COR-L47 (cell line): ENCODE measurements at regions not wholly inside any gene's neighbourhood (a gene's known extent, or its start where the extent isn't known, plus 50 kb on each side); places are given as distances from the start of the nearest gene placed in this dataset.
"Not testable (repeated sequence)": the region's sequence is repeated elsewhere in the genome, so short reads cannot be mapped to it uniquely, and the experiment has no call there.

Experiments used
- DNase-seq: peaks from one replicate; lab custom pipeline; 2025; lab: John Stamatoyannopoulos, UW

GRCh38 chr14:34381304-34381703 is 80.7 kb downstream of the SPTSSA start:
- DNase-seq = not testable (repeated sequence)

- no peak for DNase-seq
Observed at GRCh38 chr14:34380471-34380845, 81.6 kb downstream of the SPTSSA start.

- DNase-seq = no peak
Observed at GRCh38 chr14:34379816-34380470, 82.1 kb downstream of the SPTSSA start.

- DNase-seq = no peak
Observed at GRCh38 chr14:34376649-34377267, 85.3 kb downstream of the SPTSSA start.

- no peak for DNase-seq
Observed at GRCh38 chr14:34374998-34375740, 86.9 kb downstream of the SPTSSA start.

- no peak for DNase-seq
Observed at GRCh38 chr14:34373191-34373590, 88.8 kb downstream of the SPTSSA start.

- DNase-seq = no peak
Observed at GRCh38 chr14:34372786-34373185, 89.3 kb downstream of the SPTSSA start.

- no peak for DNase-seq
Observed at GRCh38 chr14:34369648-34370030, 92.4 kb downstream of the SPTSSA start.

GRCh38 chr14:34368971-34369647 is 92.9 kb downstream of the SPTSSA start:
- no peak for DNase-seq

- no peak for DNase-seq
Observed at GRCh38 chr14:34368115-34368970, 93.7 kb downstream of the SPTSSA start.

- DNase-seq = peak; percentile 6
Observed at GRCh38 chr14:34365309-34365915, 96.6 kb downstream of the SPTSSA start.

- no peak for DNase-seq
Observed at GRCh38 chr14:34364201-34364600, 97.8 kb downstream of the SPTSSA start.

- DNase-seq = no peak
Observed at GRCh38 chr14:34363733-34364134, 98.3 kb downstream of the SPTSSA start.

- DNase-seq = no peak
Observed at GRCh38 chr14:34362641-34363251, 99.3 kb downstream of the SPTSSA start.

GRCh38 chr14:34361504-34362011 is 100.5 kb downstream of the SPTSSA start:
- DNase-seq = no peak

- DNase-seq = no peak
Observed at GRCh38 chr14:34359420-34360117, 102.5 kb downstream of the SPTSSA start.

- DNase-seq = no peak
Observed at GRCh38 chr14:34356264-34356654, 105.8 kb downstream of the SPTSSA start.

GRCh38 chr14:34355584-34356263 is 106.3 kb downstream of the SPTSSA start:
- no peak for DNase-seq

- DNase-seq = no peak
Observed at GRCh38 chr14:34354556-34354955, 107.5 kb downstream of the SPTSSA start.
